NT2/D1 (cell line): ENCODE measurements at regions not wholly inside any gene's neighbourhood (a gene's known extent, or its start where the extent isn't known, plus 50 kb on each side); places are given as distances from the start of the nearest gene placed in this dataset.
"Not testable (repeated sequence)": the region's sequence is repeated elsewhere in the genome, so short reads cannot be mapped to it uniquely, and the experiment has no call there.

Source experiments
- SUZ12 ChIP-seq: IDR thresholded peaks from 2 replicates; pipeline ENCODE4 v1.6.1; 2011; ENCODE audit not compliant: insufficient read length, insufficient read depth; ENCODE audit errors: extremely low read depth
- ZNF274 ChIP-seq: IDR thresholded peaks from 2 replicates; pipeline ENCODE4 v1.6.1; 2011; ENCODE audit warnings: mild to moderate bottlenecking, low read depth, low read length

GRCh38 chr2:132337844-132338243 is 78.8 kb upstream of the GPR39 start:
- TF ChIP-seq ZNF274, SUZ12: not testable (repeated sequence)
